ENCODE measurements at regions not wholly inside any gene's neighbourhood (a gene's known extent, or its start where the extent isn't known, plus 50 kb on each side); places are given as distances from the start of the nearest gene placed in this dataset.

DNA sequence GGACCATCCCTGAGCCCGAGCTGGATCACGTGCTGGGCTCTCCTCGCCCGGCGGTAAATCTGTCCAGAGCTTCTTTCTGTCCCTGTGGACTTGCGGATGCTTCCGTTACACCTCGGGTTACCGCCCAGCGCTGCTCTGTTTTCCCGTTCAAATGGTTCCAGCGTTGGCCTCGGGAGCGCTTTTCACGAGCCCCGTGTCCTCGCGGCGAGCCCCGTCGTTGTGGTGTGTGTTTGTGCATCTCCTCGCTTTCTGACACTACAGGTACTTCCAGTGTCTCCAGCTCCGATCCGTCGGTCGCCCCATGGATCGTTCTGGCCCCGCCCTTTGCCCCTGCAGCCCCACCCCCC, 77.4 kb downstream of the RTP5 start:
- TF ChIP-seq, protein P1, sequence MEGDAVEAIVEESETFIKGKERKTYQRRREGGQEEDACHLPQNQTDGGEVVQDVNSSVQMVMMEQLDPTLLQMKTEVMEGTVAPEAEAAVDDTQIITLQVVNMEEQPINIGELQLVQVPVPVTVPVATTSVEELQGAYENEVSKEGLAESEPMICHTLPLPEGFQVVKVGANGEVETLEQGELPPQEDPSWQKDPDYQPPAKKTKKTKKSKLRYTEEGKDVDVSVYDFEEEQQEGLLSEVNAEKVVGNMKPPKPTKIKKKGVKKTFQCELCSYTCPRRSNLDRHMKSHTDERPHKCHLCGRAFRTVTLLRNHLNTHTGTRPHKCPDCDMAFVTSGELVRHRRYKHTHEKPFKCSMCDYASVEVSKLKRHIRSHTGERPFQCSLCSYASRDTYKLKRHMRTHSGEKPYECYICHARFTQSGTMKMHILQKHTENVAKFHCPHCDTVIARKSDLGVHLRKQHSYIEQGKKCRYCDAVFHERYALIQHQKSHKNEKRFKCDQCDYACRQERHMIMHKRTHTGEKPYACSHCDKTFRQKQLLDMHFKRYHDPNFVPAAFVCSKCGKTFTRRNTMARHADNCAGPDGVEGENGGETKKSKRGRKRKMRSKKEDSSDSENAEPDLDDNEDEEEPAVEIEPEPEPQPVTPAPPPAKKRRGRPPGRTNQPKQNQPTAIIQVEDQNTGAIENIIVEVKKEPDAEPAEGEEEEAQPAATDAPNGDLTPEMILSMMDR (IDR thresholded peaks at IDR 0.05): no peak
- no peak for TF ChIP-seq POLR2A (IDR thresholded peaks at IDR 0.05)

Measured in lower leg skin (tissue), 3 donors.